ENCODE measurements at regions not wholly inside any gene's neighbourhood (a gene's known extent, or its start where the extent isn't known, plus 50 kb on each side); places are given as distances from the start of the nearest gene placed in this dataset.

GRCh38 chr13:37923236-37923635, 53.7 kb upstream of the TRPC4 start:
- TF ChIP-seq, protein P1, sequence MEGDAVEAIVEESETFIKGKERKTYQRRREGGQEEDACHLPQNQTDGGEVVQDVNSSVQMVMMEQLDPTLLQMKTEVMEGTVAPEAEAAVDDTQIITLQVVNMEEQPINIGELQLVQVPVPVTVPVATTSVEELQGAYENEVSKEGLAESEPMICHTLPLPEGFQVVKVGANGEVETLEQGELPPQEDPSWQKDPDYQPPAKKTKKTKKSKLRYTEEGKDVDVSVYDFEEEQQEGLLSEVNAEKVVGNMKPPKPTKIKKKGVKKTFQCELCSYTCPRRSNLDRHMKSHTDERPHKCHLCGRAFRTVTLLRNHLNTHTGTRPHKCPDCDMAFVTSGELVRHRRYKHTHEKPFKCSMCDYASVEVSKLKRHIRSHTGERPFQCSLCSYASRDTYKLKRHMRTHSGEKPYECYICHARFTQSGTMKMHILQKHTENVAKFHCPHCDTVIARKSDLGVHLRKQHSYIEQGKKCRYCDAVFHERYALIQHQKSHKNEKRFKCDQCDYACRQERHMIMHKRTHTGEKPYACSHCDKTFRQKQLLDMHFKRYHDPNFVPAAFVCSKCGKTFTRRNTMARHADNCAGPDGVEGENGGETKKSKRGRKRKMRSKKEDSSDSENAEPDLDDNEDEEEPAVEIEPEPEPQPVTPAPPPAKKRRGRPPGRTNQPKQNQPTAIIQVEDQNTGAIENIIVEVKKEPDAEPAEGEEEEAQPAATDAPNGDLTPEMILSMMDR (conservative IDR thresholded peaks at IDR 0.05; ENCODE audit: low read length), result no peak
- no peak for TF ChIP-seq EZH2phosphoT487 (IDR thresholded peaks at IDR 0.05; ENCODE audit: borderline replicate concordance, low read depth, low read length)

All from OCI-LY7 (cell line).